ENCODE measurements at regions not wholly inside any gene's neighbourhood (a gene's known extent, or its start where the extent isn't known, plus 50 kb on each side); places are given as distances from the start of the nearest gene placed in this dataset.
"Not testable (repeated sequence)": the region's sequence is repeated elsewhere in the genome, so short reads cannot be mapped to it uniquely, and the experiment has no call there.

DNA sequence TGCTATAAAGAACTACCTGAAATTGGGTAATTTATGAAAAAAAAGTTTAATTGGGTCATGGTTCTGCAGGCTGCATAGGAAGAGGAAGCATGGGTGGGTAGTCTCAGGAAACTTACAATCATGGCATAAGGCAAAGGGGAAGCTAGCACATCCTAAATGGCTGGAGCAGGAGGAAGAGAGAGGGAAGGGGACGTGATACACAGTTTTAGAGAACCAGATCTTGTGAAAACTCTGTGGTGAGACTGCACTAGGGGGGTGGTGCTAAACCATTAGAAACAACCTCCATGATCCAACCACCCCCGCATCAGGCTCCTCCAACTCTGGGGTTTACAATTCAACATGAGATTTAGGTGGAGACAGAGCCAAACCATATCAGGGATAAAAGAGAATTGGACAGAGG lies 624.2 kb downstream of the PRR16 start:
- Mint-ChIP-seq H3K4me3 (ENCODE audit: low read depth) (no peak overlapping the region), H3K4me1 (ENCODE audit: low read depth) (peaks cover 2% of the 10 kb centered on the region), H3K36me3 (ENCODE audit: insufficient read depth) (no peaks in the 10 kb centered on the region), H3K27ac (no peak overlapping the region), H3K9me3 (ENCODE audit: low read depth) (peaks cover 13% of the 10 kb centered on the region), H3K27me3 (no peaks in the 10 kb centered on the region)
- DNase-seq (ENCODE audit: low spot score, unreplicated experiment) = no peak
- TF ChIP-seq, protein P1, sequence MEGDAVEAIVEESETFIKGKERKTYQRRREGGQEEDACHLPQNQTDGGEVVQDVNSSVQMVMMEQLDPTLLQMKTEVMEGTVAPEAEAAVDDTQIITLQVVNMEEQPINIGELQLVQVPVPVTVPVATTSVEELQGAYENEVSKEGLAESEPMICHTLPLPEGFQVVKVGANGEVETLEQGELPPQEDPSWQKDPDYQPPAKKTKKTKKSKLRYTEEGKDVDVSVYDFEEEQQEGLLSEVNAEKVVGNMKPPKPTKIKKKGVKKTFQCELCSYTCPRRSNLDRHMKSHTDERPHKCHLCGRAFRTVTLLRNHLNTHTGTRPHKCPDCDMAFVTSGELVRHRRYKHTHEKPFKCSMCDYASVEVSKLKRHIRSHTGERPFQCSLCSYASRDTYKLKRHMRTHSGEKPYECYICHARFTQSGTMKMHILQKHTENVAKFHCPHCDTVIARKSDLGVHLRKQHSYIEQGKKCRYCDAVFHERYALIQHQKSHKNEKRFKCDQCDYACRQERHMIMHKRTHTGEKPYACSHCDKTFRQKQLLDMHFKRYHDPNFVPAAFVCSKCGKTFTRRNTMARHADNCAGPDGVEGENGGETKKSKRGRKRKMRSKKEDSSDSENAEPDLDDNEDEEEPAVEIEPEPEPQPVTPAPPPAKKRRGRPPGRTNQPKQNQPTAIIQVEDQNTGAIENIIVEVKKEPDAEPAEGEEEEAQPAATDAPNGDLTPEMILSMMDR (IDR thresholded peaks at IDR 0.05; ENCODE audit: unreplicated experiment) = no peak

DNA sequence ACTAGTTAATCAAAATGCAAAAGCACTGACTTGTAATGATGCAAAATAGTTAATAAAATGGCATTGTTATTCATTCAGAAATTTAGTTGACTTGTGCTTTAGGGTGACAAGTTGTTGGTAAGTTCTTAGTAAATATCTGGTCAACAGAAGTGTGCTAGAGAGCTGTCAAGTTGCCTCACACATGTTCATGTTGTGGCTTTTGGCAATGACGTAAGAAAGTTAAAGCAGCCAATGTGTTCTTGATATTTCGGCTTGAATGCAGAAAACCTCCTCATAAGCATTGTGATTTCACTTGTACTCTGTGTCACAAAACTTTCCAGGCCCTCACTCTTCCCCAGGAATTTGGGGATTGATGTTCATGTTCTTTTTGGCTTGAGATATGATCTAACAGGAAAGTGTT lies 626.7 kb downstream of the PRR16 start:
- Mint-ChIP-seq H3K27me3 (no peaks in the 10 kb centered on the region), H3K4me3 (ENCODE audit: low read depth) (no peak overlapping the region), H3K9me3 (ENCODE audit: low read depth) (peaks cover 10% of the 10 kb centered on the region), H3K36me3 (ENCODE audit: insufficient read depth) (no peaks in the 10 kb centered on the region), H3K27ac (no peak overlapping the region), H3K4me1 (ENCODE audit: low read depth) (peaks cover 2% of the 10 kb centered on the region)
- TF ChIP-seq, protein P1 (IDR thresholded peaks at IDR 0.05; ENCODE audit: unreplicated experiment) = no peak
- DNase-seq (ENCODE audit: low spot score, unreplicated experiment) = no peak

DNA sequence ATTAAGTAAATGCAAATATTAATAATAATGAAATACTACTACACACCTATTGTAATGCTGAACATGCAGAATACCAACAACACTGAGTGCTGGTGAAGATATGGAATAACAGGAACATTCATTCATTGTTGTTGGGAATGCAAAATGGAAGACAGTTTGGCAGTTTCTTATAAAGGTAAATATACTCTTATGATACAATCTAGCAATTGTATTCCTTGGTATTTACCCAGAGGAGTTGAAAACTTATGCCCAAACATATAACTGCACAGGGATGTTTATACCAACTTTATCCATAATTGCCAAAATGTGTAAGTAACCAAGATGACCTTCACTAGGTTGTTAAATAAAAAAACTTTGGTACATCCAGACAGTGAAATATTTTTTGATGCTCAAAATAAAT lies 636.8 kb downstream of the PRR16 start:
- no peaks in the 10 kb centered on the region for H3K36me3 Mint-ChIP-seq (ENCODE audit: insufficient read depth)
- no peak overlapping the region for H3K27ac Mint-ChIP-seq
- TF ChIP-seq, protein P1 (IDR thresholded peaks at IDR 0.05; ENCODE audit: unreplicated experiment) = no peak
- DNase-seq (ENCODE audit: low spot score, unreplicated experiment) = no peak
- H3K27me3 Mint-ChIP-seq = no peaks in the 10 kb centered on the region
- no peaks in the 10 kb centered on the region for H3K9me3 Mint-ChIP-seq (ENCODE audit: low read depth)
- no peaks in the 10 kb centered on the region for H3K4me1 Mint-ChIP-seq (ENCODE audit: low read depth)
- no peak overlapping the region for H3K4me3 Mint-ChIP-seq (ENCODE audit: low read depth)

DNA sequence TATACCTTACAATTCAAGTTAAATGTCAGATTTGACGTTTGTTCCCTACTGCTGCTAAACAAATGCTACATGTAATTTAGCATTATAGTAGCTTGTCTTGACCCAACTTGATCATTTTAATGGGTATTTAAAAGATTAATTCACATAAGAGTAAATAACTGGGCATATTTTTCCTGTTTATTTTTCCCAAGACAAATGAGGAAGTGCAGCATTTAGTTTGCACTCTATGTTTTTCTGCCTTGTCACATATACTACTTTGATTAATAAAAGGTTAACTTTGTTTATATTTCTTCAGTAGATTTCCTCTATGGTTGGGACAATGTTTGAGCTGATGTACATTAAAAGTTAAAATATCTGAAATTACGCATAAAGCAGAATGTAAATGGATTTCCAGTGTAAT lies 641.8 kb downstream of the PRR16 start:
- Mint-ChIP-seq H3K36me3 (ENCODE audit: insufficient read depth) (peaks cover 1% of the 10 kb centered on the region), H3K9me3 (ENCODE audit: low read depth) (no peaks in the 10 kb centered on the region), H3K4me3 (ENCODE audit: low read depth) (no peak overlapping the region), H3K27ac (no peak overlapping the region), H3K27me3 (no peaks in the 10 kb centered on the region), H3K4me1 (ENCODE audit: low read depth) (no peaks in the 10 kb centered on the region)
- DNase-seq (ENCODE audit: low spot score, unreplicated experiment) = no peak
- TF ChIP-seq, protein P1 (IDR thresholded peaks at IDR 0.05; ENCODE audit: unreplicated experiment) = no peak

DNA sequence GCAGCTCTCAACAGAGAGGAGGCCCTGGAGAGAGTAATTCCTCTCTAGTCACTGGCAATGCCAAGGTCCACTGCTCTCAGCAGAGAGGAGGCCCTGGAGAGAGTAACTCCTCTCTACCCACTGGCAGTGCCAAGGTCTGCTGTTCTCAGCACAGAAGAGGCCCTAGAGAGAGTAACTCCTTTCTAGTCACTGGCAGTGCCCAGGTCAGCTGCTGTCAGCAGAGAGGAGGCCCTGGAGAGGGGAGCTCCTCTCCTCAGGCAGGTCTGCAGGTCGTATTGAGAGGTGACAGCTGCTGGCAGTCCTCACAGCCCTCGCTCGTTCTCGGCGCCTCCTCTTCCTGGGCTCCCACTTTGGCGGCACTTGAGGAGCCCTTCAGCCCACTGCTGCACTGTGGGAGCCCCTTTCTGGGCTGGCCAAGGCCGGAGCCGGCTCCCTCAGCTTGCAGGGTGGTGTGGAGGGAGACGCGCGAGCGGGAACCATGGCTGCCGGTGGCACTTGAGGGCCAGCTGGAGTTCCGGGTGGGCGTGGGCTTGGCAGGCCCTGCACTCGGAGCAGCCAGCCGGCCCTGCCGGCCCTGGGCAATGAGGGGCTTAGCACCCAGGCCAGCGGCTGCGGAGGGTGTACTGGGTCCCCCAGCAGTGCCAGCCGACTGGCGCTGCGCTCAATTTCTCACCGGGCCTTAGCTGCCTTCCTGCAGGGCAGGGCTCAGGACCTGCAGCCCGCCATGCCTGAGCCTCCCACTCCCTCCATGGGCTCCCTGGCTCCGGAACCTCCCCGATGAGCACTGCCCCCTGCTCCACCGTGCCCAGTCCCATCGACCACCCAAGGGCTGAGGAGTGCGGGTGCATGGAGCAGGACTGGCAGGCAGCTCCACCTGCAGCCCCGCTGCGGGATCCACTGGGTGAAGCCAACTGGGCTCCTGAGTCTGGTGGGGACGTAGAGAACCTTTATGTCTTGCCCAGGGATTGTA lies 642.9 kb downstream of the PRR16 start:
- not testable (repeated sequence) for H3K27ac Mint-ChIP-seq; H3K27me3 Mint-ChIP-seq; DNase-seq (ENCODE audit: low spot score, unreplicated experiment); H3K9me3 Mint-ChIP-seq (ENCODE audit: low read depth); H3K36me3 Mint-ChIP-seq (ENCODE audit: insufficient read depth); H3K4me1 Mint-ChIP-seq (ENCODE audit: low read depth); H3K4me3 Mint-ChIP-seq (ENCODE audit: low read depth)

DNA sequence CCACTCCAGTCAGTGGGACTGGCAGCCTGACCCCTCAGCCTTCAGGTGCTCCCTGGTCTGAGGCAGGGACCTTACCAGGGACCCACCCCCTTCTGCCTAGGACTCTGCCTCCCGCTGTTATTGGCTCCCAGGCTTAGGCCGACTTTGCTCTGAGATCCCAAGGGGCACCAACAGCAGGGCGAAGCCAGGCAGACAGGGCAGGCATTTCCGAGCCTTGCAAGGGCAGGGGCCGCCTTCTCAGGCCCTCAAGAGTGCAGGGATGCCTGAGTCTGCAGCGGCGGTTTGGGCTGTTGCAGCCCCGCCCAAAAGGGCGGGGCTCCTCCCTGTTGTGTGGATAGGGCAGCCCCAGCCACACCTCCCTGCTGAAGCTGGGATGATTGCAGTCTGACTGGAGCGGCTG lies 644.6 kb downstream of the PRR16 start:
- TF ChIP-seq, protein P1 (IDR thresholded peaks at IDR 0.05; ENCODE audit: unreplicated experiment) = no peak
- H3K27me3 Mint-ChIP-seq = no peaks in the 10 kb centered on the region
- no peaks in the 10 kb centered on the region for H3K4me1 Mint-ChIP-seq (ENCODE audit: low read depth)
- H3K9me3 Mint-ChIP-seq (ENCODE audit: low read depth) = no peaks in the 10 kb centered on the region
- peaks cover 1% of the 10 kb centered on the region for H3K36me3 Mint-ChIP-seq (ENCODE audit: insufficient read depth)
- no peak for DNase-seq (ENCODE audit: low spot score, unreplicated experiment)
- no peak overlapping the region for H3K27ac Mint-ChIP-seq
- no peak overlapping the region for H3K4me3 Mint-ChIP-seq (ENCODE audit: low read depth)

Data from progenitor cell of endocrine pancreas (in vitro differentiated cells).